Small intestine (tissue), 7 donors: ENCODE measurements at regions not wholly inside any gene's neighbourhood (a gene's known extent, or its start where the extent isn't known, plus 50 kb on each side); places are given as distances from the start of the nearest gene placed in this dataset.

Experiments
- DNase-seq, 2 donors: peaks; one replicate each; pipeline versions ENCODE4 v3.0.0 to v3.0.0-alpha.2; 2013
- FAIRE-seq: peaks from 2 replicates; lab custom pipeline; 2012; peaks lifted over from hg19 to GRCh38; lab: Jason Lieb, UNC
- H3K27ac ChIP-seq, 3 donors: one replicate each; pipeline ENCODE4 v1.5.1; 2013; ENCODE audit warnings: low read length in 2 of 3, mild to moderate bottlenecking in 2 of 3, control low read depth in 1 of 3, inconsistent platforms in 1 of 3, low read depth in 1 of 3, moderate library complexity in 1 of 3
- H3K27me3 ChIP-seq, 3 donors: one replicate each; pipeline ENCODE4 v1.6.1; 2013; ENCODE audit warnings: low read length in 3 of 3, inconsistent platforms in 1 of 3; ENCODE audit not compliant: control insufficient read depth in 3 of 3, insufficient read depth in 3 of 3
- H3K36me3 ChIP-seq, 3 donors: one replicate each; pipeline ENCODE4 v1.6.1; 2013; ENCODE audit warnings: low read length in 3 of 3, inconsistent platforms in 1 of 3, low read depth in 1 of 3, mild to moderate bottlenecking in 1 of 3, moderate library complexity in 1 of 3; ENCODE audit not compliant: control insufficient read depth in 3 of 3, insufficient read depth in 2 of 3
- H3K4me1 ChIP-seq, 3 donors: one replicate each; pipeline ENCODE4 v1.6.1; 2013; ENCODE audit warnings: low read length in 2 of 3, inconsistent platforms in 1 of 3, low read depth in 1 of 3, mild to moderate bottlenecking in 1 of 3, moderate library complexity in 1 of 3; ENCODE audit not compliant: control insufficient read depth in 3 of 3, insufficient read depth in 2 of 3
- H3K4me3 ChIP-seq, 3 donors: one replicate each; pipeline ENCODE4 v1.5.1; 2013; ENCODE audit warnings: low read length in 3 of 3, control low read depth in 1 of 3, inconsistent platforms in 1 of 3, low read depth in 1 of 3, mild to moderate bottlenecking in 1 of 3, moderate library complexity in 1 of 3
- H3K9me3 ChIP-seq, 2 donors: one replicate each; pipeline ENCODE4 v1.6.1; 2013; ENCODE audit warnings: low read depth in 1 of 2, low read length in 1 of 2; ENCODE audit not compliant: control insufficient read depth in 2 of 2, insufficient read depth in 1 of 2
- whole genome bisulfite sequencing, 3 donors: extraction: QIAGEN DNeasy Blood & Tissue Kit; methylation state at CpG; one replicate each; pipeline ENCODE4 v1.1.7; 2013; 5-methylcytosine and 5-hydroxymethylcytosine counted together
- donor health status: healthy with polysubstance abuse.
- donor health status: control.
- donor health status: control.
- donor health status: Bipolar disorder and iron deficiency.
- donor health status: healthy.

DNA sequence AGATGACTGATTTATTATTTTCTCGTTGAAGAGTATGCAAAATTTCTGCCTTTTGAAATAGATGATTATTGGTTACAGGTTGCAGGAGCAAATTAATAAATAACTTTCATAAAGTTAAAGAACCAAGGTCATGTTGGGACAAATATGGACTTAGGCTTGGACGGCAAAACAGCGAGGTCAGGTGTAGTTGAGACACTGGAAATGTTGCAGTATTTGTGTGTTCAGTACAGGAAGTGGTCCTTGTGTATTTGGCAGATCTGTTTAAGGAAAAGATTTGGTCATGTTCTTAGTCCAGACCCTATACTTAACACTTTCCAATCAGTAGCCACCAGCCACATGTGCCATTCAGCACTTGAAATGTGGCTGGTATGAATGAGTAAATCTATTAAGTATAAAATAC lies 486.5 kb downstream of the TDRD15 start:
- Histone ChIP-seq H3K4me3 (no peak overlapping the region), H3K27ac (no peak overlapping the region), H3K27me3 (peaks cover 0 to 2% (median 0%) of the 10 kb centered on the region in 3 donors), H3K4me1 (no peaks in the 10 kb centered on the region), H3K36me3 (no peaks in the 10 kb centered on the region), H3K9me3 (no peaks in the 10 kb centered on the region)
- FAIRE-seq (no peak), DNase-seq (no peak)
- 66 to 83% (median 72%) methylated on average over 3 of the region's 3 CpGs for WGBS, 3 donors

DNA sequence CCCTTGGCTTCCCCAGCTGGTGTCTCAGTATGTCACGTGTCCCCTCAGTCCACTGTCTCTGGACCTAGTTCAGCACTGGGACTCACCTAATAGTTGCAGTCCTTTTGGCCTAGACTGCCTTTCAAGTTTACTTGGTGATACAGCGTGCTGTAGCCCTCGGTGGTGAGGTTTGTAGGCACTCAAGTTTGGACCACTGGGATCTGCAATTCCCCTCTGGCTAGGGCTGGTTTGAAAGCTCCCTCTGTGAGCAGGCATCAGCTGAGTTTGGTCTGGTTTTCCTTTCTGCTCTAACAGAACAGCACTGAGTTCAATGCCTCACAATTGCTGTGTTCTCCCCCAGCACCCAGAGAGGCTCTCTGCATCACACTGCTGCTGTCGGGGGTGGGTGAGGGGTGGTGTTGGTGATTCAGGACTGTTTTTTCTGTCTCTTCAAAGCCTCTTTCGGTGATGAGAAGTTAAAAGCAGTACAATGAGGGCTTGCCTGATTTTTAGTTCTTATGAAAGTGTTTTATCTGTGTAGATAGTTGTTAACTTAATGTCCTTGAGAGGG lies 494.2 kb downstream of the TDRD15 start:
- WGBS, 3 donors = 62 to 81% (median 67%) methylated on average over 5 of the region's 5 CpGs
- no peaks in the 10 kb centered on the region for H3K36me3 ChIP-seq
- FAIRE-seq = no peak

DNA sequence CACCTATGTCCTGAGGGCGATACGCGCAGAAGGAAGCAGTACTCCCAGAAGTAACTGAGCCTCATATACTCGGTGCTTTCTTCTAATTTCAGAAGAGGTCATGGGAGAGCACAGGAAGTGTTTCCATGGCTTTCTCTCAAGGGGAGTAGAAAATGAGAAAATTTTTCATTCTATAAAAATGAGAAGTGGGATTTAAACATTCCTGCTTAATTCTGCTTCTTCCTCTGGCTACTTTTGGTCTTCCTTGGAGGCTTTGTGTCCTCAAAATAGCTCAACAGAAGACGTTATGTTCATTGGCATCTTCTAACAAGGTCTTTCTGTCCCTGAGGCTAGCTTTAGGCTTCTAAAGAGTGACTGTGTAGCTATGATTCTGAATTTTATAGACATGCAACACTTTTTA lies 497.0 kb downstream of the TDRD15 start:
- no peaks in the 10 kb centered on the region for H3K4me1 ChIP-seq
- no peaks in the 10 kb centered on the region for H3K9me3 ChIP-seq
- no peak for FAIRE-seq
- H3K4me3 ChIP-seq = no peak overlapping the region
- H3K27me3 ChIP-seq = no peaks in the 10 kb centered on the region
- H3K36me3 ChIP-seq = no peaks in the 10 kb centered on the region
- DNase-seq = no peak
- no peak overlapping the region for H3K27ac ChIP-seq
- 73 to 77% (median 77%) methylated on average over 5 of the region's 5 CpGs for WGBS, 3 donors

More for the DNA sequence above, 494.2 kb downstream of the TDRD15 start:
- H3K4me3 ChIP-seq = no peak overlapping the region
- H3K4me1 ChIP-seq = no peaks in the 10 kb centered on the region
- no peaks in the 10 kb centered on the region for H3K9me3 ChIP-seq
- DNase-seq = no peak
- no peak overlapping the region for H3K27ac ChIP-seq
- H3K27me3 ChIP-seq = no peaks in the 10 kb centered on the region

DNA sequence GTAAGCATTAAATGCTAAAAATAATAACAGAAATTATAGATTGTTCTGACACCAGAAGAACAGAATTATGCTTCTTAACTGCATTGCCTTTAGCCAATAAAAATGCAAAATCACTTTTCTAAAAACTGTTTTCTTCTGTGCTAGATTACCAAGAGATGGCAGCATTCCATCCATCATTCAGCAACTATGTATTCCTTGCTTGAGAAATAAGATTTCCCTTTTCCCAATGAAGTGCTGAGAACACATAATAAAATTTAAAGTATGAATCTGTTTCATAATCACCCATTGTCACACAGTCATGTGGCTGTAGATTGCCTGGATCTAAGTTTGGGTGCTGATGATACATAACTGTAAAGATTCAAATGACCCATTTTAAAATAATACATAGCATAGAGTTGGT lies 504.2 kb downstream of the TDRD15 start:
- no peaks in the 10 kb centered on the region for H3K36me3 ChIP-seq
- H3K4me3 ChIP-seq = no peak overlapping the region
- no peak overlapping the region for H3K27ac ChIP-seq
- no peaks in the 10 kb centered on the region for H3K4me1 ChIP-seq
- H3K27me3 ChIP-seq = no peaks in the 10 kb centered on the region
- DNase-seq = no peak
- FAIRE-seq = no peak
- no peaks in the 10 kb centered on the region for H3K9me3 ChIP-seq

DNA sequence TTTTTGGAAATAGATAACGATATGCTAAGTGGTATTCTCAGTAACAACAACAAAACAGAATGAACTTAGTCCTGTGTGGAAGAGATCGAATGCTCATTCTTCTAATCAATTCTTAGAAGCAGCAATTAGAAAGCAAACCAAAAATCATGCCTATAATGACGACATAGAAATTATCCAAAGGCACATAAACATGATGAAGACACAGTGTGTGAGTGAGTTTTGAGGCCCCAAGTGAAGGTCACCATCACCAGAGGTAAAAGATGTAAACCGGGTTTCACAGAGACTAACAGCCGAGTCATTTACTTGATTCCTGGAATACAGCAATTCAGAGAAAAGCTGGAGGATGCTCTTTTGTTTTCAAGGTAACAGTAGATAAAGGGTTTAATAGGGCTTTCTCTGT lies 509.2 kb downstream of the TDRD15 start:
- WGBS, 3 donors = 69 to 79% (median 77%) methylated on average over 5 of the region's 5 CpGs
- Histone ChIP-seq H3K4me1 (no peaks in the 10 kb centered on the region), H3K27me3 (no peaks in the 10 kb centered on the region), H3K36me3 (no peaks in the 10 kb centered on the region), H3K9me3 (no peaks in the 10 kb centered on the region), H3K4me3 (no peak overlapping the region), H3K27ac (no peak overlapping the region)
- FAIRE-seq (no peak), DNase-seq (no peak)

DNA sequence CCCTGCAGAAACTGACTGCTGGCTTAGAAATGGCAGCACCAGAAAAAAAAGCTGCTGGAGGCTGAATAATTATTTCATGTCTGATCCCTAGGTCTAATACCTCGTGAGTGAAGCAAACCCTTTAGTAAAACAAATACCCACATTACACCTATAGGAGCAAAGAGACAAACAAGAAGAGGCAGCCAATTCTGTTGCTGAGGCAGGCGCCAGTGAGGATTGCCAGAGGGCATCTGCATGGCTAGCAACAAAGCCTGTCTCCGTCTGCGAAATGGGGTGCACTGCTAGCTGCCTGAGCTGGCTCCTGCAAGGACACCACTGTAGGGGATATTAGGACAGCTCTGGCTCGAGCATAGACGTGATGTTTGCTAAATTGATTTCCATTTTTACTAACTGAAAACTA lies 509.7 kb downstream of the TDRD15 start:
- Histone ChIP-seq H3K27me3 (no peaks in the 10 kb centered on the region), H3K27ac (no peak overlapping the region), H3K9me3 (no peaks in the 10 kb centered on the region), H3K4me3 (no peak overlapping the region), H3K4me1 (no peaks in the 10 kb centered on the region), H3K36me3 (no peaks in the 10 kb centered on the region)
- DNase-seq (no peak), FAIRE-seq (no peak)
- WGBS, 3 donors = 45 to 59% (median 50%) methylated on average over 6 of the region's 6 CpGs

DNA sequence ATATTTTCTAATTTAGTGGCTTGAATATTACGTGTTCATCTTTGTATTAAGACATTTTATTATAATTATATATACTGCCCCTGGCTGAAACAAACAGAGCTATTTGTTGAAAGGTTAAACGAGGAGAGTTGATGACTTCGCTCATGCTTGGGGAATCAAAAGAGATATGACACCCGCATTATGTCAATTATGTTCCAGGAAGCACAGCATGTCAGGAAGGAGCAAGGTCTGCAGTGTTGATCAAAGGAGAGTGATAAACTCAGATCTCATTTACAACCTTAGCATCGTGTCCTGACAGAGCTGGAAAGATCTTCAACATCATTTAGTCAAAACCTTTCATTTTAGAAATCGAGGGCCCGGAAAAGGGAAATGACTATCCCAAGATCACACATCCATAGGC lies 510.1 kb downstream of the TDRD15 start:
- Histone ChIP-seq H3K36me3 (no peaks in the 10 kb centered on the region), H3K4me1 (no peaks in the 10 kb centered on the region), H3K27ac (no peak overlapping the region), H3K4me3 (no peak overlapping the region), H3K9me3 (no peaks in the 10 kb centered on the region), H3K27me3 (no peaks in the 10 kb centered on the region)
- no peak for FAIRE-seq
- 66 to 78% (median 68%) methylated on average over 7 of the region's 7 CpGs for WGBS, 3 donors
- no peak for DNase-seq

DNA sequence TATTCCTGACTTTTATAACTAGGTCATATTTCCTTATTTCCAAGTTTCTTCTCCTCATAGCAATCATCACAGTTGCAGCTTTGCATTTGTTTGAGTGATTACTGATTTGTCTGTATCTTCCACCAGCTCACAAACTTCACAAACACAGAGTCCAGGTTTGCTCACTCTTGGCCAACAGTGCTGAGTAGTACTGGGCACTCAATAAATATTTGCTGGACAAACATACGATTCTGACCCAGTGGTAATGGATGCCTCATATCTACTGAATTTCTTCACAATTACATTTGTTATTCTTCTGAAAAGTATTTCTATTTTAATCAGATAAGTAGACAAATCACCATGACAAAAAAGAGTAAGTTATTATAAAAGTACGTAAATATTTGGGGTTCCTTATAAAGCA lies 516.3 kb downstream of the TDRD15 start:
- H3K9me3 ChIP-seq = no peaks in the 10 kb centered on the region
- no peak overlapping the region for H3K4me3 ChIP-seq
- WGBS, 3 donors = 44 to 65% (median 59%) methylated on average over 2 of the region's 2 CpGs
- no peak overlapping the region for H3K27ac ChIP-seq
- no peaks in the 10 kb centered on the region for H3K4me1 ChIP-seq
- no peaks in the 10 kb centered on the region for H3K36me3 ChIP-seq
- no peak for DNase-seq
- FAIRE-seq = no peak
- H3K27me3 ChIP-seq = no peaks in the 10 kb centered on the region

DNA sequence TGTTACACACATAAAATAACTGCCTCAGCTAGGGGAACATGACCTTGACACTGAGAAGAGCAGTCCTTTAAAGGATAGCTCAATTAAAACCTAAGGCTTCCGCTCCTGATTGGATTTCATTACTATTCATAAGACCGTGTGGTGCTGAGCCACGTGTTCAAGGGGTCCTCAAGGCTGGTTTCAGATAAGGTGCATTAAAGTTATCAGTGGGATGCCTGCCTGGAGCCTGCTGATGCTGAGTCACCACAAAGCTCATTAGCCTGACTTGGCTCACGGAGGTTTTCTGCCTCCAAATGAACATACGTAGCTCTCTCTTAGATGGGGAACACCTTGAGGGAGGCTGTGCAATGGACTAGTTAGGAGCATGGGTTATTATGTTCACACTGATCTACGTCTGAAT lies 518.9 kb downstream of the TDRD15 start:
- H3K4me1 ChIP-seq = no peaks in the 10 kb centered on the region
- WGBS, 3 donors = 52 to 69% (median 58%) methylated on average over 6 of the region's 6 CpGs

More for the DNA sequence above, 518.9 kb downstream of the TDRD15 start:
- DNase-seq (no peak), FAIRE-seq (no peak)
- Histone ChIP-seq H3K36me3 (no peaks in the 10 kb centered on the region), H3K4me3 (no peak overlapping the region), H3K27me3 (no peaks in the 10 kb centered on the region), H3K27ac (no peak overlapping the region), H3K9me3 (no peaks in the 10 kb centered on the region)
